SJCRH30 (cell line): ENCODE measurements at regions not wholly inside any gene's neighbourhood (a gene's known extent, or its start where the extent isn't known, plus 50 kb on each side); places are given as distances from the start of the nearest gene placed in this dataset.

Experiments used
- DNase-seq, 2 experiments: peaks; one replicate each; pipeline ENCODE4 v3.0.0-alpha.2; 2015 to 2020
- H3K27ac ChIP-seq: fragments of 250-450 bp; sonication (Bioruptor Pico); 2 replicates; pipeline ENCODE4 v1.5.1; 2020; ENCODE audit warnings: mild to moderate bottlenecking, moderate library complexity
- H3K27me3 ChIP-seq: fragments of 250-450 bp; sonication (Bioruptor Pico); 2 replicates; pipeline ENCODE4 v1.5.1; 2020; ENCODE audit warnings: mild to moderate bottlenecking, moderate library complexity
- H3K36me3 ChIP-seq: fragments of 250-450 bp; sonication (Bioruptor Pico); 2 replicates; pipeline ENCODE4 v1.5.1; 2020; ENCODE audit warnings: mild to moderate bottlenecking, moderate library complexity
- H3K4me1 ChIP-seq: fragments of 250-450 bp; sonication (Bioruptor Pico); 2 replicates; pipeline ENCODE4 v1.5.1; 2020; ENCODE audit warnings: mild to moderate bottlenecking, moderate library complexity
- H3K4me3 ChIP-seq: fragments of 250-450 bp; sonication (Bioruptor Pico); 2 replicates; pipeline ENCODE4 v1.5.1; 2020; ENCODE audit warnings: mild to moderate bottlenecking, moderate library complexity
- H3K9me3 ChIP-seq: fragments of 250-450 bp; sonication (Bioruptor Pico); replicated peaks from 2 replicates; pipeline ENCODE4 v1.5.1; 2020; ENCODE audit warnings: mild to moderate bottlenecking, moderate library complexity

GRCh38 chr5:35487233-35488025, 130.2 kb upstream of the SPEF2 start:
- Histone ChIP-seq H3K9me3 (no peaks in the 10 kb centered on the region), H3K27me3 (no peaks in the 10 kb centered on the region), H3K27ac (no peak overlapping the region), H3K4me1 (no peaks in the 10 kb centered on the region), H3K36me3 (no peaks in the 10 kb centered on the region), H3K4me3 (no peak overlapping the region)
- no peak for DNase-seq

DNA sequence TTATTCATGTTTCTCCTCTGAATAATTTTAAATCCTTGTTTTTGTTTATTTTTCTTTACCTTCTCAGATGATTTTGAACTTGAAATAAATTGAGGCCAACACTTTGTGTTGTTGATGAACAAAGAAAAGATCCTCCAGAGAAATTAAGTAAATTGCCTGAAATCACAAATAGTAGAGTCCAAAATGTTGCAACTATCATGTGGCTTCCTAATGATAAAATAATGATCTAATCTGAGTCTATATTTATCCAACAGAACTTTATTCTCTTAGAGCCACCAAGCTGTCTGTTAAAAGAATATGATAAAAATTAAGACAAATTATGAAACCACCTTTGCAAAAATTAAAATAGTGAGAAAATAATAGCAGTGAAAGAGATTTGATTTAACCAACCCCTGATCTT, 132.2 kb upstream of the SPEF2 start:
- no peaks in the 10 kb centered on the region for H3K4me1 ChIP-seq
- no peak overlapping the region for H3K27ac ChIP-seq
- DNase-seq: no peak
- H3K36me3 ChIP-seq: no peaks in the 10 kb centered on the region
- H3K4me3 ChIP-seq: no peak overlapping the region
- H3K9me3 ChIP-seq: no peaks in the 10 kb centered on the region
- no peaks in the 10 kb centered on the region for H3K27me3 ChIP-seq

- Histone ChIP-seq H3K9me3 (no peaks in the 10 kb centered on the region), H3K36me3 (no peaks in the 10 kb centered on the region), H3K27me3 (no peaks in the 10 kb centered on the region), H3K4me3 (no peak overlapping the region), H3K27ac (no peak overlapping the region), H3K4me1 (no peaks in the 10 kb centered on the region)
- DNase-seq: no peak
Measured at GRCh38 chr5:35484241-35484640, 133.4 kb upstream of the SPEF2 start.

GRCh38 chr5:35483780-35484179, 133.9 kb upstream of the SPEF2 start:
- H3K27ac ChIP-seq: no peak overlapping the region
- no peaks in the 10 kb centered on the region for H3K9me3 ChIP-seq
- no peak for DNase-seq
- no peaks in the 10 kb centered on the region for H3K36me3 ChIP-seq
- no peaks in the 10 kb centered on the region for H3K27me3 ChIP-seq
- H3K4me3 ChIP-seq: no peak overlapping the region
- H3K4me1 ChIP-seq: no peaks in the 10 kb centered on the region

- H3K27ac ChIP-seq: no peak overlapping the region
- no peak overlapping the region for H3K4me3 ChIP-seq
- H3K27me3 ChIP-seq: no peaks in the 10 kb centered on the region
- no peaks in the 10 kb centered on the region for H3K4me1 ChIP-seq
- H3K36me3 ChIP-seq: no peaks in the 10 kb centered on the region
- DNase-seq: no peak
- no peaks in the 10 kb centered on the region for H3K9me3 ChIP-seq
Measured at GRCh38 chr5:35483191-35483590, 134.5 kb upstream of the SPEF2 start.

DNA sequence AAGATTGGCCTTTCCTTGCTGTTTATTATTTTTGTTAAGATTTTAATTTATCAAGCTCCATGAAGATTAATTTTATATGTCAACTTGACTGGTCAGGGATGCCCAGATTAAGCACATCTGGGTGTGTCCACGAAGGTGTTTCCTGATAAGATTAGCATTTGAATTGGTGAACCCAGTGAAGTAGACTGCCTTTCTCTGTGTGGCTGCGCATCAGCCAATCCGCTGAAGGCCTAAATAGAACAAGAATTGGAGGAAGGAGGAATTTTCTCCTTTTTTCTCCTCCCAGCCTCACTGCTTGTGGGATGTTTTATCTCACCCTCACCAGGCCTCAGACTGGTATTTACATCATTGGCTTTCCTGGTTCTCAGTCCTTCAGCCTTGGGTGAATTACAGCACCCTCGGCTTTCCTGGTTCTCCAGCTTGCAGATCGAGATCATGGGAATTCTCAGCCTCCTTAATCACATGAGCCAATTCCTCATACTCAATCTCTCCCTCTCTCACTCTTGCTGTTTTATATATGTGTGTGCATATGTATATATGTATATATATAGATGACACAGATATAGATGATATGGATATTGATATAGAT, 135.4 kb upstream of the SPEF2 start:
- no peak for DNase-seq

GRCh38 chr5:35478856-35479682, 138.6 kb upstream of the SPEF2 start:
- H3K27ac ChIP-seq: no peak overlapping the region
- no peak for DNase-seq

More for the DNA sequence above, 135.4 kb upstream of the SPEF2 start:
- H3K36me3 ChIP-seq: no peaks in the 10 kb centered on the region
- H3K9me3 ChIP-seq: no peaks in the 10 kb centered on the region
- H3K27ac ChIP-seq: no peak overlapping the region
- H3K27me3 ChIP-seq: no peaks in the 10 kb centered on the region
- no peak overlapping the region for H3K4me3 ChIP-seq
- no peaks in the 10 kb centered on the region for H3K4me1 ChIP-seq

GRCh38 chr5:35477911-35478310, 139.8 kb upstream of the SPEF2 start:
- Histone ChIP-seq H3K9me3 (no peaks in the 10 kb centered on the region), H3K27me3 (no peaks in the 10 kb centered on the region), H3K27ac (no peak overlapping the region), H3K36me3 (no peaks in the 10 kb centered on the region), H3K4me1 (no peaks in the 10 kb centered on the region), H3K4me3 (no peak overlapping the region)
- no peak for DNase-seq

More at GRCh38 chr5:35478856-35479682, 138.6 kb upstream of the SPEF2 start:
- Histone ChIP-seq H3K36me3 (no peaks in the 10 kb centered on the region), H3K27me3 (no peaks in the 10 kb centered on the region), H3K4me3 (peak overlapping the region; percentile 37), H3K4me1 (no peaks in the 10 kb centered on the region), H3K9me3 (no peaks in the 10 kb centered on the region)

DNA sequence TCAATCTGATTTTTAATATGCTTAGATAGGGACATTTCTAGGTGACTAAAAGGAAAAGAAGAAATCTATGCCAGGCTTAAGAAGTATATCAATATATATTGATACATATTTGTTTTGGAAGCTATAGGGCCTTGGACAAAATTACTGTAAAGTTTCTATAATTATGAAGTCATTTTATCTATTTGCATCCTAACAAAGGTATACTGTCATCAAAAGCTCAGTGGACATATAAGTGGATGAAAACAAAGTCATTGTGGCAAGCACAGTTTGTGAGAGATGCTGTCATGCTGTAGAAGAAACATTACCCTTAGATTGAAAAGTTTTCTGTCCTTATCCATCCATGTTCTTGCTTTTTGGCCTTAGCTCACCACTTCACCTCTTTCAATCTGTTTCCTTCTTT, 140.3 kb upstream of the SPEF2 start:
- H3K27ac ChIP-seq: no peak overlapping the region

DNA sequence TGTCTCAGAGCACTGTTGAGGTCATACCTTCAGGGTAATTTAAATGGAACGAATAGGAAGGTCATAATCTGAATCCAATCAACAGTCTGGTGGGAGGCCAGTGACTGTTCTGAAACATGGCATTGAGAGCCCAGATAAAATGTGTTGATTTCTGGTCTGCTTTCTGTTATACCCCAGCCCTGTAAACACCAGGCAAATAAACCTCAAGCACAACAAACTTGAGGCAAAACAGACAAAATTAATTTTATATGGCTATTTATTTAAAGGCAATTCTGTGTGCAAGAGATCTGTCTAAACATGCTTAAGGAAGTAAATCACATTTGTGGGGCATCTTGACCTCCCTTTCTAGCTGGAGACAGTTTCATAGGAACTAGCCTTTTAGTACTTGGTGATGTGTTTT, 140.9 kb upstream of the SPEF2 start:
- DNase-seq: no peak
- Histone ChIP-seq H3K4me1 (no peaks in the 10 kb centered on the region), H3K9me3 (no peaks in the 10 kb centered on the region), H3K4me3 (no peak overlapping the region), H3K27me3 (no peaks in the 10 kb centered on the region), H3K36me3 (no peaks in the 10 kb centered on the region), H3K27ac (no peak overlapping the region)

More for the DNA sequence above, 140.3 kb upstream of the SPEF2 start:
- no peaks in the 10 kb centered on the region for H3K36me3 ChIP-seq
- H3K4me3 ChIP-seq: no peak overlapping the region
- no peaks in the 10 kb centered on the region for H3K27me3 ChIP-seq
- no peaks in the 10 kb centered on the region for H3K9me3 ChIP-seq
- DNase-seq: no peak
- H3K4me1 ChIP-seq: no peaks in the 10 kb centered on the region

DNA sequence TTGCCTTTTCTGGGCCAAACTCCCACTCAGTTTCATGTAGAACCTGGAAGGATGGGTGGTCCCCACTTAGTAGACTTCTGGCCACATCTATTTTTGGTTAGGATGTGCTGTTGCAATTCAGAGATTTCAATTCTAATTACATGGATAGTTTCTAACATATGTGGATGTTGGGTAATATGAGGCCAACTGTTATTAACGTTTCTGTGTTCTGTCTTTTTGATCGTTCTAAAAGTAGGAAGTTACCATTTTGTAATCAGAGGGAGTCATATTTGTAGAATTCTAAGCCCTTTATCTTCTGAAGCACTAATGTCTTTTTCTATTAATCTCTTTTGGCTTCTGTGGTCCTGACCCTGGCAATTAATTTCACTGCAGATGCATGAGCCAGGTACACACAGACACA, 141.6 kb upstream of the SPEF2 start:
- Histone ChIP-seq H3K36me3 (no peaks in the 10 kb centered on the region), H3K27me3 (no peaks in the 10 kb centered on the region), H3K9me3 (no peaks in the 10 kb centered on the region), H3K27ac (no peak overlapping the region), H3K4me3 (no peak overlapping the region), H3K4me1 (no peaks in the 10 kb centered on the region)
- DNase-seq: no peak

DNA sequence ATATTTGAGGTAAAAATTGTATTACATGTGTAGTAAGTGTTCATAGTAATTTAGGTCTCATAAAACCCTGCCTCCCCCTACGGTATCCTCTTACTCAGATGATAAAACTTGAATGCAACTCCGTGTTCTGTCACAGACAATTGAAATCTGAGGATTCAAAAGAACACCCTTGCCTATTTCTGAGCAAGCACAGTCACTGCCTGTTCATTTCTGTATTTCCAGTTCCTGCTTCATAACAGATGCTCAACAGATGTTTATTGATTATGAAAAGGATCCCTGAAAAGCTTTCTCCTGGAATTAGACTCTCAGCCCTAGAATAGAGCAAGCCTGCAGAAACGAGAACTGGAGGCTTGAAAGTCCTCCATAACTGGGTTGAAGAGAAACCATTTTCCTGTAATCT, 144.1 kb upstream of the SPEF2 start:
- DNase-seq: no peak
- H3K27me3 ChIP-seq: no peaks in the 10 kb centered on the region
- H3K27ac ChIP-seq: no peak overlapping the region

DNA sequence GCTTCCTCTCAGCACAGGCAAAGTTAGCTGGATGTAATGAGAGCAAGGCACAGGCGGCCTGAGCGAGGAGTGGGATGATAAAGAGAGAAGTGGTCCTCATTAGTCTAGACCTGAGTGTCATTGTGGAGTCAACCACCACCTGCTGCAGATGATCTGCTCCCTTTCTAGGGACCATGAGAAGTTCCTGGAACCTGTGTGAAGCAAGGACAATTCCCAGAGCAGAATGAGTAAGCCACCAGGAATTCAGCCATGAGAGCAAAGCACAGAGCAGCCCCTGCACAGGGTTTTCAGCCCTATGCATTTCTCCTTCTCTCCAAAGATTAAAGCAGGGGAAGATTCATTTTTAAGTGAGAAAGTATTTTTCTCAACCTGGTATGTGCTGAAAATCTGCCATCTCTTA, 146.8 kb upstream of the SPEF2 start:
- no peaks in the 10 kb centered on the region for H3K4me1 ChIP-seq
- H3K27ac ChIP-seq: no peak overlapping the region
- no peaks in the 10 kb centered on the region for H3K9me3 ChIP-seq
- no peak overlapping the region for H3K4me3 ChIP-seq
- H3K36me3 ChIP-seq: no peaks in the 10 kb centered on the region
- no peak for DNase-seq
- no peaks in the 10 kb centered on the region for H3K27me3 ChIP-seq

More for the DNA sequence above, 144.1 kb upstream of the SPEF2 start:
- Histone ChIP-seq H3K36me3 (no peaks in the 10 kb centered on the region), H3K4me3 (no peak overlapping the region), H3K4me1 (no peaks in the 10 kb centered on the region), H3K9me3 (no peaks in the 10 kb centered on the region)

DNA sequence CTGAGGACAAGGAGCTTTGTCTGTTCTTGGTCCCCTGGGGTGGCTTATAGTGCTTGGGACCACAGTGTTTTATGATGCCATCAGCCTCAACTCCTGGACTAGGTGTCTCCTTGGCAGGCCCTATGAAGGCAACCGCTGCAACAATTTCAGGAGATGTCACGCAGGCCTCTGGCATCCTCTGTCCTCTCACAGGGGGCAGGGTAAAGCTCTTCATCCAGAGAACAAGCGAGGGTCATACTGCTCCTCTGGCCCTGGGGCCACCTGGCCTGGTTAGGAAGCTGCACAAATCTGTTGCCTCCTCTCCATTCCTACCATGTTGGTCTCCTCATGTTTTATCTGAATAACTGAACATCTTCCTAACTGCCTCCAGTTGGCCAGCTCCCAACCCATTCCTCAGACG, 148.9 kb upstream of the SPEF2 start:
- no peak for DNase-seq
- Histone ChIP-seq H3K27me3 (no peaks in the 10 kb centered on the region), H3K4me3 (no peak overlapping the region), H3K36me3 (no peaks in the 10 kb centered on the region), H3K4me1 (no peaks in the 10 kb centered on the region), H3K27ac (no peak overlapping the region), H3K9me3 (no peaks in the 10 kb centered on the region)

DNA sequence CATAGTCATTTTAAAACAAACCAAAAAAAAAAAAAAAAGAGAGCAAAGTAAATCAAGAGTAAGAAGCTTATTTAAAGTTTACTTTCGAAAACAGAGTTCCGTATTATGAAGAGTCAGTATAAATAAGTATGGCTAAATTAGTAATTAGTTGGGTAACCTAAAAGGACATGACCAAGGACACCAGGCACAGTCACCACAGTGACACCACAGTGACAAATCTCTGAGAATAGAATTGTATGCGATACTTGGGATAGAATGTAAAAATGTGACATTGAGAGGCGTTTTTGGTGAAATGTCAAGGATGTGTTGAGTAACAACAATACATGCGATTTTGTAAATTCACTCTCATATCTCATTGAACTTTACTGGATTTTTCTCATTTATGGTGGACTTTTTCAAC, 150.9 kb upstream of the SPEF2 start:
- DNase-seq: no peak
- H3K36me3 ChIP-seq: no peaks in the 10 kb centered on the region
- no peaks in the 10 kb centered on the region for H3K4me1 ChIP-seq
- no peak overlapping the region for H3K27ac ChIP-seq
- H3K9me3 ChIP-seq: no peaks in the 10 kb centered on the region
- H3K4me3 ChIP-seq: no peak overlapping the region
- no peaks in the 10 kb centered on the region for H3K27me3 ChIP-seq
